WTC11 (cell line): ENCODE measurements at regions not wholly inside any gene's neighbourhood (a gene's known extent, or its start where the extent isn't known, plus 50 kb on each side); places are given as distances from the start of the nearest gene placed in this dataset.

Source experiments
- ATAC-seq: fragments of 200-7000 bp; cut with Tn5 transposase; 2 replicates; pipeline ENCODE4 v1.10.0; 2021; ENCODE audit warnings: mild to moderate bottlenecking, moderate library complexity
- CTCF ChIA-PET: fragments of 300-600 bp; sonication (Branson Sonifier 250); formaldehyde crosslinking; loops from one replicate; lab custom pipeline; 2021; ENCODE audit warnings: antibody characterized with exemption; lab: Charles Lee
- POLR2A ChIA-PET: fragments of 350-600 bp; sonication (Branson Sonifier 250); formaldehyde crosslinking; loops from one replicate; lab custom pipeline; 2021; ENCODE audit warnings: antibody characterized with exemption; lab: Charles Lee
- DNase-seq: peaks from one replicate; pipeline ENCODE4 v3.0.0; 2021; ENCODE audit warnings: low spot score
- H3K27ac Mint-ChIP-seq: 2 replicates; pipeline ENCODE4 v1.8.0; 2021; ENCODE audit warnings: mixed read lengths
- H3K27me3 Mint-ChIP-seq: 2 replicates; pipeline ENCODE4 v1.8.0; 2021; ENCODE audit warnings: low read depth, mild to moderate bottlenecking, moderate library complexity, mixed read lengths
- H3K36me3 Mint-ChIP-seq: 2 replicates; pipeline ENCODE4 v1.8.0; 2021; ENCODE audit warnings: mixed read lengths
- H3K4me1 Mint-ChIP-seq: 2 replicates; pipeline ENCODE4 v1.8.0; 2022; ENCODE audit warnings: mixed read lengths
- H3K4me3 Mint-ChIP-seq: 2 replicates; pipeline ENCODE4 v1.8.0; 2021; ENCODE audit warnings: mild to moderate bottlenecking, moderate library complexity, mixed read lengths
- H3K9me3 Mint-ChIP-seq: 2 replicates; pipeline ENCODE4 v1.8.0; 2021; ENCODE audit warnings: mixed read lengths
- CTCF ChIP-seq: fragments of 200-600 bp; IDR thresholded peaks from 2 replicates; pipeline ENCODE4 v1.8.0; 2022; ENCODE audit warnings: antibody characterized with exemption
- E2F1 ChIP-seq: sonication (generic); formaldehyde crosslinking; IDR thresholded peaks from 2 replicates; pipeline ENCODE4 v1.8.0; 2022; ENCODE audit warnings: mild to moderate bottlenecking, missing genetic modification reagents
- EMX1 ChIP-seq: fragments of 250-450 bp; sonication (Bioruptor Pico); IDR thresholded peaks from 2 replicates; pipeline ENCODE4 v1.8.0; 2021; ENCODE audit warnings: mild to moderate bottlenecking
- FOXK1 ChIP-seq: sonication (generic); formaldehyde crosslinking; IDR thresholded peaks from 2 replicates; pipeline ENCODE4 v1.8.0; 2022; ENCODE audit warnings: mild to moderate bottlenecking, moderate library complexity, missing genetic modification reagents
- GABPB1 ChIP-seq: sonication (generic); formaldehyde crosslinking; IDR thresholded peaks from 2 replicates; pipeline ENCODE4 v1.8.1; 2023; ENCODE audit warnings: mild to moderate bottlenecking, missing genetic modification reagents
- GTF2I ChIP-seq: fragments of 250-450 bp; sonication (Bioruptor Pico); conservative IDR thresholded peaks from 2 replicates; pipeline ENCODE4 v1.4.0; 2021; ENCODE audit warnings: mild to moderate bottlenecking
- IRF2 ChIP-seq: sonication (generic); formaldehyde crosslinking; IDR thresholded peaks from 2 replicates; pipeline ENCODE4 v1.8.0; 2022; ENCODE audit warnings: low read depth, missing genetic modification reagents, borderline replicate concordance
- JAZF1 ChIP-seq: fragments of 250-450 bp; sonication (Bioruptor Pico); IDR thresholded peaks from 2 replicates; pipeline ENCODE4 v1.9.0; 2021; ENCODE audit warnings: moderate library complexity, mild to moderate bottlenecking, inconsistent platforms
- MLX ChIP-seq: sonication (generic); formaldehyde crosslinking; IDR thresholded peaks from 2 replicates; pipeline ENCODE4 v1.8.1; 2023; ENCODE audit warnings: mild to moderate bottlenecking, missing genetic modification reagents, moderate library complexity
- MXD4 ChIP-seq: fragments of 250-450 bp; sonication (Bioruptor Pico); IDR thresholded peaks from 2 replicates; pipeline ENCODE4 v1.8.0; 2021; ENCODE audit warnings: mild to moderate bottlenecking, moderate library complexity, borderline replicate concordance
- NR3C1 ChIP-seq: sonication (generic); formaldehyde crosslinking; conservative IDR thresholded peaks from 2 replicates; pipeline ENCODE4 v1.8.1; 2023; ENCODE audit warnings: low read depth, mild to moderate bottlenecking, missing genetic modification reagents
- TP53 ChIP-seq: sonication (generic); formaldehyde crosslinking; IDR thresholded peaks from 2 replicates; pipeline ENCODE4 v1.8.1; 2023; ENCODE audit warnings: mild to moderate bottlenecking, missing genetic modification reagents
- ZMAT4 ChIP-seq: fragments of 250-450 bp; sonication (Bioruptor Pico); IDR thresholded peaks from 2 replicates; pipeline ENCODE4 v1.9.0; 2021; ENCODE audit warnings: mild to moderate bottlenecking
- ZNF121 ChIP-seq: sonication (generic); formaldehyde crosslinking; IDR thresholded peaks from 2 replicates; pipeline ENCODE4 v1.8.0; 2023; ENCODE audit warnings: missing genetic modification reagents
- ZNF138 ChIP-seq: sonication (generic); formaldehyde crosslinking; conservative IDR thresholded peaks from 2 replicates; pipeline ENCODE4 v1.8.1; 2022; ENCODE audit warnings: mild to moderate bottlenecking, moderate library complexity, missing genetic modification reagents
- ZNF423 ChIP-seq: fragments of 250-450 bp; sonication (Bioruptor Pico); IDR thresholded peaks from 2 replicates; pipeline ENCODE4 v2.1.2; 2022; ENCODE audit warnings: mild to moderate bottlenecking, moderate library complexity
- TF ChIP-seq, protein P1 (sequence below): fragments of 250-450 bp; sonication (Bioruptor Pico); IDR thresholded peaks from 2 replicates; pipeline ENCODE4 v1.8.0; 2021; ENCODE audit warnings: mild to moderate bottlenecking
- TF ChIP-seq, protein P2 (sequence below): sonication (generic); formaldehyde crosslinking; IDR thresholded peaks from 2 replicates; pipeline ENCODE4 v1.8.0; 2022; ENCODE audit warnings: mild to moderate bottlenecking, missing genetic modification reagents
- TF ChIP-seq, protein P3 (sequence below): sonication (generic); formaldehyde crosslinking; IDR thresholded peaks from 2 replicates; pipeline ENCODE4 v1.8.1; 2023; ENCODE audit warnings: mild to moderate bottlenecking, missing genetic modification reagents, moderate library complexity
- TF ChIP-seq, protein P4 (sequence below): sonication (generic); formaldehyde crosslinking; IDR thresholded peaks from 2 replicates; pipeline ENCODE4 v1.8.0; 2023; ENCODE audit warnings: missing genetic modification reagents

- CTCF ChIA-PET, result interaction anchor here (0.6 to 3.1 kb wide), 43 partner anchors 9 to 1401 kb away, joined by 3 to 51 read pairs (median 4); partner anchors contain the start of gene MAFB
- ATAC-seq, result no peak
- Mint-ChIP-seq H3K9me3 (no peaks in the 10 kb centered on the region), H3K4me3 (no peak overlapping the region), H3K27ac (no peak overlapping the region), H3K36me3 (no peaks in the 10 kb centered on the region), H3K4me1 (0 out of 2 replicates have a peak, but pooled peaks cover 2% of the 10 kb centered on the region), H3K27me3 (no peaks in the 10 kb centered on the region)
- POLR2A ChIA-PET, result no interaction called here
- TF ChIP-seq, protein P1, sequence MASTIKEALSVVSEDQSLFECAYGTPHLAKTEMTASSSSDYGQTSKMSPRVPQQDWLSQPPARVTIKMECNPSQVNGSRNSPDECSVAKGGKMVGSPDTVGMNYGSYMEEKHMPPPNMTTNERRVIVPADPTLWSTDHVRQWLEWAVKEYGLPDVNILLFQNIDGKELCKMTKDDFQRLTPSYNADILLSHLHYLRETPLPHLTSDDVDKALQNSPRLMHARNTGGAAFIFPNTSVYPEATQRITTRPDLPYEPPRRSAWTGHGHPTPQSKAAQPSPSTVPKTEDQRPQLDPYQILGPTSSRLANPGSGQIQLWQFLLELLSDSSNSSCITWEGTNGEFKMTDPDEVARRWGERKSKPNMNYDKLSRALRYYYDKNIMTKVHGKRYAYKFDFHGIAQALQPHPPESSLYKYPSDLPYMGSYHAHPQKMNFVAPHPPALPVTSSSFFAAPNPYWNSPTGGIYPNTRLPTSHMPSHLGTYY (CRISPR knock-in tag), result no peak
- TF ChIP-seq GTF2I (CRISPR knock-in tag), result no peak
- no peak for TF ChIP-seq IRF2 (CRISPR knock-in tag)
- TF ChIP-seq, protein P2, sequence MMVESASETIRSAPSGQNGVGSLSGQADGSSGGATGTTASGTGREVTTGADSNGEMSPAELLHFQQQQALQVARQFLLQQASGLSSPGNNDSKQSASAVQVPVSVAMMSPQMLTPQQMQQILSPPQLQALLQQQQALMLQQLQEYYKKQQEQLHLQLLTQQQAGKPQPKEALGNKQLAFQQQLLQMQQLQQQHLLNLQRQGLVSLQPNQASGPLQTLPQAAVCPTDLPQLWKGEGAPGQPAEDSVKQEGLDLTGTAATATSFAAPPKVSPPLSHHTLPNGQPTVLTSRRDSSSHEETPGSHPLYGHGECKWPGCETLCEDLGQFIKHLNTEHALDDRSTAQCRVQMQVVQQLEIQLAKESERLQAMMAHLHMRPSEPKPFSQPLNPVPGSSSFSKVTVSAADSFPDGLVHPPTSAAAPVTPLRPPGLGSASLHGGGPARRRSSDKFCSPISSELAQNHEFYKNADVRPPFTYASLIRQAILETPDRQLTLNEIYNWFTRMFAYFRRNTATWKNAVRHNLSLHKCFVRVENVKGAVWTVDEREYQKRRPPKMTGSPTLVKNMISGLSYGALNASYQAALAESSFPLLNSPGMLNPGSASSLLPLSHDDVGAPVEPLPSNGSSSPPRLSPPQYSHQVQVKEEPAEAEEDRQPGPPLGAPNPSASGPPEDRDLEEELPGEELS (CRISPR knock-in tag), result no peak
- TF ChIP-seq ZMAT4, result no peak
- no peak for TF ChIP-seq JAZF1 (CRISPR knock-in tag)
- TF ChIP-seq ZNF138 (CRISPR knock-in tag), result no peak
- TF ChIP-seq ZNF121 (CRISPR knock-in tag), result no peak
- no peak for TF ChIP-seq NR3C1 (CRISPR knock-in tag)
- TF ChIP-seq, protein P3, sequence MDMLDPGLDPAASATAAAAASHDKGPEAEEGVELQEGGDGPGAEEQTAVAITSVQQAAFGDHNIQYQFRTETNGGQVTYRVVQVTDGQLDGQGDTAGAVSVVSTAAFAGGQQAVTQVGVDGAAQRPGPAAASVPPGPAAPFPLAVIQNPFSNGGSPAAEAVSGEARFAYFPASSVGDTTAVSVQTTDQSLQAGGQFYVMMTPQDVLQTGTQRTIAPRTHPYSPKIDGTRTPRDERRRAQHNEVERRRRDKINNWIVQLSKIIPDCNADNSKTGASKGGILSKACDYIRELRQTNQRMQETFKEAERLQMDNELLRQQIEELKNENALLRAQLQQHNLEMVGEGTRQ (CRISPR knock-in tag), result no peak
- no peak for TF ChIP-seq ZNF423
- no peak for TF ChIP-seq TP53 (CRISPR knock-in tag)
- TF ChIP-seq E2F1 (CRISPR knock-in tag), result no peak
- TF ChIP-seq MXD4 (CRISPR knock-in tag), result no peak
- no peak for DNase-seq
Observed at GRCh38 chr20:40961686-40962640, 66.7 kb upstream of the TOP1 start.

DNA sequence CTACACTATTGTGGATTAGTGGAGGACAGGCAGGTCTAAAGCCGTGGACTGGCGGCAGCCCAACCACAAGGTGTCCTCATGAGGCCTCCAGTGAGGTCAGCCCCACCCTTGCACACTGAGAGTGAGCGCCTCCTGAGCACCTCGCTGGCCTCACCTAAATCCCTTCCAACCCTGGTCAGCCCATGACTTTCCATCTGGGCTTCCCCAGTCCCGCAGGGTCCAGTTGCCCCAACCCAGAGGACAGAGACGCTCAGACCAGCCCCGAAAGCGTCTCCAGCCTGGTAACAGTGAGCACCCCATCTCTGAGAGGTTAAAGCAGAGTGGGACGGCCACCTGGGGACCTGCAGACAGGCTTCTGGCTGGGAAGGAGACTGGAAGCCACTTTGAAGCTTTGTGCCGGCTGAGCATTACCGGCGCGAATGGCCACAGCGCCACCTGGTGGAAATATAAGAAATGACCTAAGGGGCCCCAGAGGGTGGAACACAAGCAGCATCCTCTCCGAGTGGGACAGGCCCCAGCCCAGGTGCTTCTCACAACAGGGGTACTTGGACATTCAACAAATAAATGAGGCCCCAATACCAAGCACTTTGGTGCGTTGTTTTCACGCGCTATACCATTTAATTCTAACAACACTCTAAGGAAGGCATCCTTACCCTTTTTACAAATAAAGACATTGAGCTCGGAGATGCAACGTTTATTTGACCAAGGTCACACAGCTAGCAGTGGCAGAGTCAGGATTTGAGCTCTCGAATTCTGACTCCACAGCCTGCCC is 65.7 kb upstream of the TOP1 start:
- H3K27ac Mint-ChIP-seq, result no peak overlapping the region
- DNase-seq (peak; percentile 81), ATAC-seq (peak; percentile 88)
- no peak overlapping the region for H3K4me3 Mint-ChIP-seq
- no peaks in the 10 kb centered on the region for H3K9me3 Mint-ChIP-seq
- H3K4me1 Mint-ChIP-seq, result 0 out of 2 replicates have a peak, but pooled peaks cover 2% of the 10 kb centered on the region
- CTCF ChIA-PET, result interaction anchor here (0.6 to 3.1 kb wide), 56 partner anchors 10 to 1913 kb away, joined by 3 to 51 read pairs (median 4); partner anchors contain the start of gene MAFB
- H3K36me3 Mint-ChIP-seq, result no peaks in the 10 kb centered on the region
- no peak for TF ChIP-seq EMX1 (CRISPR knock-in tag)
- peak; percentile 96 for TF ChIP-seq CTCF
- TF ChIP-seq GABPB1, result peak; percentile 18; the same call in 1 of the 2 replicates
- TF ChIP-seq FOXK1 (CRISPR knock-in tag), result no peak
- TF ChIP-seq MLX (CRISPR knock-in tag), result no peak
- TF ChIP-seq, protein P4, sequence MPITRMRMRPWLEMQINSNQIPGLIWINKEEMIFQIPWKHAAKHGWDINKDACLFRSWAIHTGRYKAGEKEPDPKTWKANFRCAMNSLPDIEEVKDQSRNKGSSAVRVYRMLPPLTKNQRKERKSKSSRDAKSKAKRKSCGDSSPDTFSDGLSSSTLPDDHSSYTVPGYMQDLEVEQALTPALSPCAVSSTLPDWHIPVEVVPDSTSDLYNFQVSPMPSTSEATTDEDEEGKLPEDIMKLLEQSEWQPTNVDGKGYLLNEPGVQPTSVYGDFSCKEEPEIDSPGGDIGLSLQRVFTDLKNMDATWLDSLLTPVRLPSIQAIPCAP, result no peak
- peak; percentile 74 for TF ChIP-seq ZNF423
- TF ChIP-seq, all 79 proteins: peak for 3
- POLR2A ChIA-PET, result interaction anchor here (0.6 kb wide), 1 partner anchor 17 kb away, joined by 3 read pairs; no protein-coding TSS in a partner anchor
- no peaks in the 10 kb centered on the region for H3K27me3 Mint-ChIP-seq
